ENCODE measurements at regions not wholly inside any gene's neighbourhood (a gene's known extent, or its start where the extent isn't known, plus 50 kb on each side); places are given as distances from the start of the nearest gene placed in this dataset.

DNA sequence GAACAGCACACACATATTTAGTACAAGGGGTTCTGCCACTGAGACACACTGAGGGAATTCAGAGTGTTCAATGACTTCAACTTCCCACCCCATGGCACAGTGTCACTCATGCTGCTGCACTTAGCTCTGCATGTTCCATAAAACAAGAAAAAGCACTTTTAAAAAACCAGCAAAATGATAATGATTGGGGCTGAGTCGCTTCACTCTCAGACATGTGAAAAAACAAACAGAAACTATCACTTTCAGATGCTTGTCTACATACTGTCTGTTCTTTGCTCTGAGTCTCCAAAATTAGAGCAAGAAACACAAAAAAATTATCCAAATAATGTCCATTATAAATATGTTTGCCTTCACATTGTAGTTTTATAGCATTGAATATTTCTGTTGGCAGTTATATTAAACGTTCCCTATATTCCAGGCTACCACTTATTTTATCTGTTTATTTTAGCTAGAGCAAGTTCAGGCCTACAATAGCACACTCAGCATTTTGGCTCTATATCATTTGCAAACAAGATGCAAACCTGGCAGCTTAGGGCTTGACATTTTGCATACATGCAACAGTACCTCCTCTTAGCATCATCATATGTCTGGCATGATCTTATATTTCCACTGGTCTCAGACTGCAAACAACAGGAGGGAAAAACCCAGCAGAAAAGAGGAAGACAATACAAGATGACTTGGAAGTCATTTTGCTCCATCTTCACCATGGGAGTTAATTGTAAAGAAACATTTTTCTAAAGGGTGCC is 398.8 kb downstream of the HACE1 start:
- TF ChIP-seq, protein P1, sequence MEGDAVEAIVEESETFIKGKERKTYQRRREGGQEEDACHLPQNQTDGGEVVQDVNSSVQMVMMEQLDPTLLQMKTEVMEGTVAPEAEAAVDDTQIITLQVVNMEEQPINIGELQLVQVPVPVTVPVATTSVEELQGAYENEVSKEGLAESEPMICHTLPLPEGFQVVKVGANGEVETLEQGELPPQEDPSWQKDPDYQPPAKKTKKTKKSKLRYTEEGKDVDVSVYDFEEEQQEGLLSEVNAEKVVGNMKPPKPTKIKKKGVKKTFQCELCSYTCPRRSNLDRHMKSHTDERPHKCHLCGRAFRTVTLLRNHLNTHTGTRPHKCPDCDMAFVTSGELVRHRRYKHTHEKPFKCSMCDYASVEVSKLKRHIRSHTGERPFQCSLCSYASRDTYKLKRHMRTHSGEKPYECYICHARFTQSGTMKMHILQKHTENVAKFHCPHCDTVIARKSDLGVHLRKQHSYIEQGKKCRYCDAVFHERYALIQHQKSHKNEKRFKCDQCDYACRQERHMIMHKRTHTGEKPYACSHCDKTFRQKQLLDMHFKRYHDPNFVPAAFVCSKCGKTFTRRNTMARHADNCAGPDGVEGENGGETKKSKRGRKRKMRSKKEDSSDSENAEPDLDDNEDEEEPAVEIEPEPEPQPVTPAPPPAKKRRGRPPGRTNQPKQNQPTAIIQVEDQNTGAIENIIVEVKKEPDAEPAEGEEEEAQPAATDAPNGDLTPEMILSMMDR (IDR thresholded peaks at IDR 0.05): no peak
- TF ChIP-seq POLR2A (IDR thresholded peaks at IDR 0.05): no peak
